GM10266 (cell line): ENCODE measurements at regions not wholly inside any gene's neighbourhood (a gene's known extent, or its start where the extent isn't known, plus 50 kb on each side); places are given as distances from the start of the nearest gene placed in this dataset.

Source experiments
- DNase-seq: peaks from one replicate; pipeline ENCODE4 v3.0.0; 2012; ENCODE audit errors: extremely low spot score
- TF ChIP-seq, protein P1 (sequence below): IDR thresholded peaks from 2 replicates; pipeline ENCODE4 v1.5.1; 2012; ENCODE audit warnings: mild to moderate bottlenecking, low read depth; ENCODE audit not compliant: control insufficient read depth, insufficient read depth; ENCODE audit errors: missing control alignments

DNA sequence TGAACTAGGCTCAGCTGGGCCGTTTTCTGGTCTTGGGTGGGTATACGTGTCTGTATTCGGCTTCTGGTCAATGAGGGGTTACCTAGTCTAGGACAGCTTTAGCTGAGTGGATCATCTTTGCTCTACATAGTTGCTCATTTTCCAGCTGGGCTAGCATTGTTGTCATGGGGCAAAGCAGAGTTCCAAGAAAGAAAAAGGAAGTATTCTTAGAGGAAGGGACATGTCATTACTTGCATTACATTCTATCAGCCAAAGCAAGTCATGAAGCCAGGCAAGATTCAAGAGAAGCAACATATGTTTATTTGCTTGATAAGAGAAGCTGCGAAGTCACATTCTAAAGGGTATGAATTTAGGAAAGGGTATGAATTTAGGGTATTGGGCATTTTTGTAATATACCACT lies 396.5 kb downstream of the ZNF608 start:
- TF ChIP-seq, protein P1, sequence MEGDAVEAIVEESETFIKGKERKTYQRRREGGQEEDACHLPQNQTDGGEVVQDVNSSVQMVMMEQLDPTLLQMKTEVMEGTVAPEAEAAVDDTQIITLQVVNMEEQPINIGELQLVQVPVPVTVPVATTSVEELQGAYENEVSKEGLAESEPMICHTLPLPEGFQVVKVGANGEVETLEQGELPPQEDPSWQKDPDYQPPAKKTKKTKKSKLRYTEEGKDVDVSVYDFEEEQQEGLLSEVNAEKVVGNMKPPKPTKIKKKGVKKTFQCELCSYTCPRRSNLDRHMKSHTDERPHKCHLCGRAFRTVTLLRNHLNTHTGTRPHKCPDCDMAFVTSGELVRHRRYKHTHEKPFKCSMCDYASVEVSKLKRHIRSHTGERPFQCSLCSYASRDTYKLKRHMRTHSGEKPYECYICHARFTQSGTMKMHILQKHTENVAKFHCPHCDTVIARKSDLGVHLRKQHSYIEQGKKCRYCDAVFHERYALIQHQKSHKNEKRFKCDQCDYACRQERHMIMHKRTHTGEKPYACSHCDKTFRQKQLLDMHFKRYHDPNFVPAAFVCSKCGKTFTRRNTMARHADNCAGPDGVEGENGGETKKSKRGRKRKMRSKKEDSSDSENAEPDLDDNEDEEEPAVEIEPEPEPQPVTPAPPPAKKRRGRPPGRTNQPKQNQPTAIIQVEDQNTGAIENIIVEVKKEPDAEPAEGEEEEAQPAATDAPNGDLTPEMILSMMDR: no peak
- no peak for DNase-seq

DNA sequence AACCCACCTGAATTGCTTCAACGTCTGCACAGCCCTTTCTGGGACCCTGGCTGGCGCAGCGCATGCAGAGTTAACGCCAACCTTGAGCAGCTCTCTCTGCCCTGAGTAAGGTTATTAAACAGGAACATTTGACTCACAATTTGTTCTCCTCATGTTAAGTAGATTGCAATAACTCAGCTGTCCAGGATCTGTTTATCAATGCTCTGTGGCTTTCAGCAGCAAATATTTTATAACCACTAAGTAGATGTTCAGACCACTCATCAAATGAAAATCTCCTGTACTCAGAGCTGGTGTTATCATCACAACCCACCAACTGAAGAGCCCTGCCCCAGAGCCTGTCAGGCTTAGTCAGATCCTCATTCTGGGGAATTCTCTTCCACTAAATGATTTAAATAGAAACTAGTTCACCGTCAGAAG lies 403.0 kb downstream of the ZNF608 start:
- TF ChIP-seq, protein P1: no peak
- no peak for DNase-seq

DNA sequence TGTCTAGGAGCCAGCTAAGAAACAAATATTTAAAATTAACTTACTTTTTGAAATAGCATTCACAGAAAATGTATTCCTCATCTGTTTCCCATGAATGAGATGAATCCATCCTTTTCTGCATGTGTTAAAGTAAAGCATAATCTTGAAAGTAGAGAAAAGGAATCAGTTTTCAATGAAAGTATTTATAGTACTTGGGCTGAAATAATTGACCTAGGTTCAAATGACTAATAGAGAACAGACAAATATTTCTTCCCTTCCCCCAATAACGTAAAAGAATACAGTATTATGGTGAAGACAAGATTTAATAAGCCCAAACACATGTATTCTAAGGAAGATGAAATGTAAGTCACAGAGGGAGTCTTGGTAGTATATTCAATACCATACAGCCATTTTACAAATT lies 403.5 kb downstream of the ZNF608 start:
- TF ChIP-seq, protein P1: no peak

DNA sequence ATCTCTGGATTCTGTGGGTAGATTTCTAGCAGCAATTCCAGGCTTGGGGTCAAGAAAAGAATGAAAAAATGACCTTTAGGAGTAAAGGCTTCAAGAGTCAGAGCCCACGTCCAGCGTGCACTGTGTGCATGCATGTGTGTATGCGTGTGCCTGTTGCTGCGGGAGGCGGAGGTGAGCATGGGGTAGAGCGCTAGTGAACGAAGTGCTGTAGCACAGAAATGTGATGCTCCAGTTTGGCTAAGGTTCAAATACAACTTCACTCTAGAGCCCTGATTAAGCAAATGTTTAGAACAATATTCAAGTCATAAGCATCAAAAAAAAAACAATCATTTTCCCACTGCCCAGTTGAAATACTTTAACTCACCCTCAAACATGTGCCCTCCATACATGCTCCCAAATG lies 403.9 kb downstream of the ZNF608 start:
- TF ChIP-seq, protein P1: no peak
- no peak for DNase-seq

More for the DNA sequence above, 403.5 kb downstream of the ZNF608 start:
- no peak for DNase-seq

DNA sequence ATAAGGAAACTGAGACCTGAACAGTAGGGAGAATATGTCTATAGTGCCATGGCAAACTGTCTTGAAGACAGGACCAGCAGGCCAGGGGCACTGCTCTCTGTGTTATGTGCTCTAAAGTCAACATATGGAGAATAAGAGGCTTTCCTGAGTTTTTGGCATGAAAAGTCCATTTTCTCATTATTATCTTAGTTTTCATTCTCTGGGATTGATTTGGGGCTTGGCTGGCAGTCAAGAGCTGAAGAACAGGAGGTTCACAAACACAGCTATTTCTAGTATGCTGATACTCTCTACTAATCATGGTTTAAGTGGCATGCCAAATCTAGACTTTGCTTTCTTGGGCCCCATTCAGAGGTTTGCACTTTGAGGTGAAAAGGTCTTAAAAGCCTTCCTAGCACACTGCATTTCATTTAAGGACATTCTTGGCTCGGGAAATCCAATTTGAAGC lies 404.4 kb downstream of the ZNF608 start:
- DNase-seq: no peak
- TF ChIP-seq, protein P1: no peak

DNA sequence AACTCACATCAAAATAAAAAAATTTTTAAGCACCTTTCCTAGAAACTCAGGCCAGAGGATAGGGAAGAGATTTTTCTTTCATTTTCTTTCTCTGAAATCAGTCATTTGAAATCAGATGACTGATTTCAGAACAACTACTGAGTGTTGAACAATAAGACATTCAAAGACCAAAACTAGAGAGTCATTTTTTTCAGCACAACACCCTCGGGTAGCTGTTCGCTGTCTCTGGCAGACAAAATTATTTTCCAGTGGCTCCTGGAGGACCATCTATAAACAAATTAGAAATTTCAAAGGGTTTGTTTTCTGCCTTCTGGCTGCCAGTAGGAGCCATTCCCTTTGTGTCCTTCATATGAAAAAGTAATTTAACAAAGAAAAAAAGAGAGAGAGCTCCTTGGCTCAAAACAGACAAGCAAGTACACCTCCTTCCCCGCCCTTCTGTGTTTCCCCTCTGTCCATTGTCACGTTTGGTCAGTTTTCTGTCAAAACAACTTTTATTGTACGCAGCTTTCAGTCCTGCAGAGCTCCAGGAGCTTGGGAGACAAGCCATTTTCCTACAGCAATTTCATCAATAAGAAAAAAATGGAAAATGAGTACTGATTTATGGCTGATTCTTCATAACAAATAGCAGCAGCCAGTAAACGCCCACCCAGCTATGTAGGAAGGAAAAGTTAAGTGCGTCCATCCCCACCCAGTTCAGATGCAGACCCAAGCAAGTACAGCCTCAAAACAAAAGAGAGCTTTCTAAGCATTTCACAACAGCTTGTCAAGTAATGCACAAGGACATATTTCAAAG lies 405.2 kb downstream of the ZNF608 start:
- TF ChIP-seq, protein P1: no peak
- DNase-seq: no peak

DNA sequence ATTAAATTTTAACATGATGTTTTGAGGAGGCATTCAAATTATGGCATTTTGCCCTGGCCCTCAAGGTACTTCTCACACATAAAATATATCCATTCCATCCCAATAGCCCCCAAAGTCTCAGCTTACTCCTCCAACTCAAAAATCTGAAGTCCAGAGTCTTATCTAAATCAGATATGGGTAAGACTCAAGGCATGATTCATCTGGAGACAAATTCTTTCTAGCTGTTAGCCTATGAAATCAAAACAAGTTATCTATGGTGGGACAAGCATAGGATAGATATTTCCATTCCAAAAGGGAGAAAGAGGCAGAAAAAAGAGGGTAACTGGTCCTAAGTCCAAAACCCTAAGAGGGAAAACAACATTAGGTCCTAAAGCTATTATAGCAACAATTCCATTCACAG lies 408.4 kb downstream of the ZNF608 start:
- DNase-seq: no peak
- TF ChIP-seq, protein P1: no peak
